ENCODE measurements at regions not wholly inside any gene's neighbourhood (a gene's known extent, or its start where the extent isn't known, plus 50 kb on each side); places are given as distances from the start of the nearest gene placed in this dataset.
A peak's percentile ranks its signal among the peaks of the same experiment; 100 is the strongest.

DNA sequence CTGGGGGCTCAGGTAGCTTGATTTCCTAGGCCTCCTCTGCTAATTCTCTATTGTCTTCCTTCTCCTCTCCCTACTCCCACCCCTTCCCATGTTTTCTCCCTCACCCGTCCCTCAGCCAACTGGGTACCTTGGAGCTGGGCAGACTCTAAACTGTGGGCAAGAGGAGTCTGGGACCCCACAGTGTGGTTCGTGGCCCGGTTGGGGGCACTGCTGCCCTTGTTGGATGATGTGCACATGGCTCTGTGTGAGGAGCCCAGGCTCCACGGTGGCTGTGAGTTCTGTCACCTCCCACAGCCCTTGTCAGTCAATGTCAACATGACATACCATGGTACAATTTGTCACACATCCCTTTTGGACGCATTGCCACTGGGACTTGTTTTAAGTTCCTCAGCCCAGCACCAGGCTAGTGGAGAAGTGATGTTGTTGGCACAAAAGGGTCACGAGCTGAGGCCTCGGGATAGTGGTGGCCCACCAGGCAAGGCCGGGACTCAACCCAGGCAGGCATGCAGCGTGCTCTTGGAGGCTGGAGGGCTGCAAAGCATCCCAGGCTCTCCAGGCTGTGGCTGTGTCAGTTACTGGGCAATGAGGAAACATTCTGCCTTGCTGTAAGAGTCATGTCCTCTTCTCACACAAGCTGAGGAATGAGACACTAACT is 142.3 kb downstream of the TLE3 start:
- H3K4me3 ChIP-seq = no peak overlapping the region
- ATAC-seq = peak in 1 of 2 experiments; percentile 38; a peak in 3 of 6 replicates
- DNase-seq (ENCODE audit: low read depth in 1 of 2, low spot score in 1 of 2) = no peak
- H3K4me2 ChIP-seq = no peak overlapping the region
- WGBS (ENCODE audit: missing lambda C conversion rate) = 41% methylated on average over 9 of the region's 9 CpGs
- CTCF ChIA-PET = interaction anchor here (1.8 kb wide), 1 partner anchor 9 kb away, joined by 5 read pairs; no protein-coding TSS in a partner anchor
- H3K4me1 ChIP-seq = no peaks in the 10 kb centered on the region
- no peaks in the 10 kb centered on the region for H3K9me3 ChIP-seq
- no peak overlapping the region for H3K27ac ChIP-seq
- no peak for FAIRE-seq
- TF ChIP-seq, protein P1, sequence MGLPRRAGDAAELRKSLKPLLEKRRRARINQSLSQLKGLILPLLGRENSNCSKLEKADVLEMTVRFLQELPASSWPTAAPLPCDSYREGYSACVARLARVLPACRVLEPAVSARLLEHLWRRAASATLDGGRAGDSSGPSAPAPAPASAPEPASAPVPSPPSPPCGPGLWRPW (IDR thresholded peaks at IDR 0.05) = no peak
- TF ChIP-seq EHMT2 (IDR thresholded peaks at IDR 0.05; ENCODE audit: low read depth) (no peak), NPAS2 (CRISPR knock-in tag; IDR thresholded peaks at IDR 0.05; ENCODE audit: borderline replicate concordance) (no peak), FOSB (CRISPR knock-in tag; IDR thresholded peaks at IDR 0.05) (no peak), SMC3 (IDR thresholded peaks at IDR 0.05) (no peak), MYC (IDR thresholded peaks at IDR 0.05; ENCODE audit: borderline replicate concordance, low read length) (no peak)
- TF ChIP-seq, protein P2, sequence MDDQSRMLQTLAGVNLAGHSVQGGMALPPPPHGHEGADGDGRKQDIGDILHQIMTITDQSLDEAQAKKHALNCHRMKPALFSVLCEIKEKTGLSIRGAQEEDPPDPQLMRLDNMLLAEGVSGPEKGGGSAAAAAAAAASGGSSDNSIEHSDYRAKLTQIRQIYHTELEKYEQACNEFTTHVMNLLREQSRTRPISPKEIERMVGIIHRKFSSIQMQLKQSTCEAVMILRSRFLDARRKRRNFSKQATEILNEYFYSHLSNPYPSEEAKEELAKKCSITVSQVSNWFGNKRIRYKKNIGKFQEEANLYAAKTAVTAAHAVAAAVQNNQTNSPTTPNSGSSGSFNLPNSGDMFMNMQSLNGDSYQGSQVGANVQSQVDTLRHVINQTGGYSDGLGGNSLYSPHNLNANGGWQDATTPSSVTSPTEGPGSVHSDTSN (IDR thresholded peaks at IDR 0.05) = no peak
- POLR2A ChIA-PET = no interaction called here

DNA sequence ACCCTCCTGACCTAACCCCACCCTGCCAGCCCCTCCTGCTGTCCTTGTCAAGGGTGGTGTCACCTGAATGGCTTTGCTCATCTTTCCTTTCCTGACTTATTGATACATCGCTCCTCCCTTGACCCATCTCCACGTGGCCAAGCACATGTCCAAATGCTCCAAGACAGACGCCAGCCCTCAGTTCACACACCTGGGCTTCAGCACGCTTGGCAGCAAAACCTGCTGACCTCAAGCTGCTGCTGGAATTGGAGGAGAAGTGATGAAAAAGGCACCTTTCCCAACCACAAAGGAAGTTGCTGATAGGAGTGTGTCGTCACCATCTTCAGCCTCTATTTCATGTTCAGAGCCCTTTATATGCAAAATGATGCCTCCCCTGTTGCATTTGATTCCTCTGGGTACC is 141.3 kb downstream of the TLE3 start:
- FAIRE-seq = peak; percentile 43

More for the DNA sequence above, 141.3 kb downstream of the TLE3 start:
- ChIA-PET POLR2A (no interaction called here), CTCF (interaction anchor here (0.6 kb wide), 1 partner anchor 164 kb away, joined by 3 read pairs; no protein-coding TSS in a partner anchor)
- 53% methylated on average over 5 of the region's 5 CpGs for WGBS (ENCODE audit: missing lambda C conversion rate)
- DNase-seq (ENCODE audit: low read depth in 1 of 2, low spot score in 1 of 2) = no peak
- Histone ChIP-seq H3K9me3 (no peaks in the 10 kb centered on the region), H3K27ac (no peak overlapping the region), H3K4me1 (no peaks in the 10 kb centered on the region), H3K4me2 (no peak overlapping the region), H3K4me3 (no peak overlapping the region)
- no peak for ATAC-seq
- TF ChIP-seq POLR2AphosphoS2 (conservative IDR thresholded peaks at IDR 0.05; ENCODE audit: low read length) = no peak
- TF ChIP-seq SREBF2 (IDR thresholded peaks at IDR 0.05) = no peak
- TF ChIP-seq ATOH8 (CRISPR knock-in tag; IDR thresholded peaks at IDR 0.05; ENCODE audit: low read depth) = no peak
- no peak for TF ChIP-seq BHLHE40 (IDR thresholded peaks at IDR 0.05; ENCODE audit: low read depth, low read length)
- no peak for TF ChIP-seq HDAC2 (IDR thresholded peaks at IDR 0.05)
- TF ChIP-seq HMGXB4 (CRISPR knock-in tag; IDR thresholded peaks at IDR 0.05; ENCODE audit: borderline replicate concordance) = no peak
- TF ChIP-seq, protein P2 (IDR thresholded peaks at IDR 0.05) = no peak
- no peak for TF ChIP-seq MAFK (IDR thresholded peaks at IDR 0.05; ENCODE audit: partially characterized antibody)
- no peak for TF ChIP-seq ESRRA (IDR thresholded peaks at IDR 0.05; ENCODE audit: borderline replicate concordance, low read length)
- TF ChIP-seq USF2 (IDR thresholded peaks at IDR 0.05) = no peak
- no peak for TF ChIP-seq EHMT2 (IDR thresholded peaks at IDR 0.05; ENCODE audit: low read depth)
- TF ChIP-seq PHF8 (IDR thresholded peaks at IDR 0.05; ENCODE audit: borderline replicate concordance, low read depth) = no peak
- TF ChIP-seq JUN (IDR thresholded peaks at IDR 0.05) = no peak
- TF ChIP-seq, protein P3, sequence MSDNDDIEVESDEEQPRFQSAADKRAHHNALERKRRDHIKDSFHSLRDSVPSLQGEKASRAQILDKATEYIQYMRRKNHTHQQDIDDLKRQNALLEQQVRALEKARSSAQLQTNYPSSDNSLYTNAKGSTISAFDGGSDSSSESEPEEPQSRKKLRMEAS (IDR thresholded peaks at IDR 0.05) = no peak
- TF ChIP-seq, protein P4, sequence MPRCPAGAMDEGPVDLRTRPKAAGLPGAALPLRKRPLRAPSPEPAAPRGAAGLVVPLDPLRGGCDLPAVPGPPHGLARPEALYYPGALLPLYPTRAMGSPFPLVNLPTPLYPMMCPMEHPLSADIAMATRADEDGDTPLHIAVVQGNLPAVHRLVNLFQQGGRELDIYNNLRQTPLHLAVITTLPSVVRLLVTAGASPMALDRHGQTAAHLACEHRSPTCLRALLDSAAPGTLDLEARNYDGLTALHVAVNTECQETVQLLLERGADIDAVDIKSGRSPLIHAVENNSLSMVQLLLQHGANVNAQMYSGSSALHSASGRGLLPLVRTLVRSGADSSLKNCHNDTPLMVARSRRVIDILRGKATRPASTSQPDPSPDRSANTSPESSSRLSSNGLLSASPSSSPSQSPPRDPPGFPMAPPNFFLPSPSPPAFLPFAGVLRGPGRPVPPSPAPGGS (IDR thresholded peaks at IDR 0.05) = no peak
